ENCODE measurements at regions not wholly inside any gene's neighbourhood (a gene's known extent, or its start where the extent isn't known, plus 50 kb on each side); places are given as distances from the start of the nearest gene placed in this dataset.

GRCh38 chr6:45791211-45792168 lies 224.2 kb downstream of the CLIC5 start:
- no peak for DNase-seq

GRCh38 chr6:45789238-45789637 lies 226.4 kb downstream of the CLIC5 start:
- no peak for DNase-seq

GRCh38 chr6:45787384-45787783 lies 228.3 kb downstream of the CLIC5 start:
- no peak for DNase-seq

DNA sequence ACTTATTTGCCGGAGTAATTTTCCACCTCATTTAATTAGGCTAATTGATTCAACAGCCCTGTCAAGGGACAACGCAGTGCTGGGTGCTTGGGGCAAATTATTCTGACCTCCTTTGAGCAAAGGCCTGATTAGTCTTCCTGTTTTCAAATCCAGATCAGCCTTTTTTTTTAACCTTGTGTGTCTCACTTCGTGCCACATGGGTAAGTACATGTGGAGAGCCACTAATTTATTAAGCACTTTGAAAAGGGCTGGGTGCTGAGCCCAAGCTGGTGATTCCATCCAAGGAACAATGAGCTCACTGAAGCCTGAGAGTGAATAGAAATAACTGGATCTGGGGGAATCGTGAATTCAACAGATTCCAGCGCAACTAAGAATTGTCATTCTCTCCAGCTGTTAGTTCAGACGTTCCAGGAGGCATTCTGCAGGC lies 229.3 kb downstream of the CLIC5 start:
- DNase-seq: no peak

DNA sequence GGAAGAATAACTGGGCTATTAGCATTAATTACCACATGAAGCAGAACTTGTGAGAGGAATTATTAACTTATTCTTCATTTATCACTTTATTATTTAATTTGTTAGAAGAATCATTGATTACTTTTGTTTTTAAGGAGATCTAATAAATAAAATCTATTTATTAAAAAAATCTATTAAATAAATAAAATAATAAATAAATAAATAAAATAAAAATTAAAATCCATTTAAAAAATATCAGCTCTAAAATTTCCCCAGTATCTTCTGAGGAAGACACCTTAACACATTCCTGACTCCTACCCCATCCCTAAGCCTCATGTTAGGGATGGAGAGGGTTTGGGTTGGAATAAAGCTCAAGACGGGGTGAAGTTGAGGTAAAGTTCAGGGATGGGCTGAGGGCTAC lies 231.4 kb downstream of the CLIC5 start:
- no peak for DNase-seq

DNA sequence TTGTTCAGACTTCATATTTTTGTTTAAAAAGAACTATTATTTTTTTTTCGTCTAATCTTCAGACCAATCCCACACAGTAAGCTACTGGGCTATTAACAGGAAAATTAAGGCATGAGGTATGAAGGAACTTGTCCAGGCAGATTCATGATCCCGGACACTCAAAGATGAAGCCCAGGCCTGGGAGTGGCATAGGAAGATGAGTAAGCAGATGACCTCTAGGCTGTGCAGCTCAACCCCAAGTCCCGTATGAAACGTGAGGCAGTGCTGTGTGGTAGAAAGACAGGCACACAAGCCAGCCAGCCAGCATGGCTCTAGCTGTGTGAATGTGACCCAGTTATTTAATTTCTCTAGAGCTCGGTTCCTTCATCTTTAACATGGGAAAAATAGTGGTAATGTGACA lies 231.9 kb downstream of the CLIC5 start:
- no peak for DNase-seq

DNA sequence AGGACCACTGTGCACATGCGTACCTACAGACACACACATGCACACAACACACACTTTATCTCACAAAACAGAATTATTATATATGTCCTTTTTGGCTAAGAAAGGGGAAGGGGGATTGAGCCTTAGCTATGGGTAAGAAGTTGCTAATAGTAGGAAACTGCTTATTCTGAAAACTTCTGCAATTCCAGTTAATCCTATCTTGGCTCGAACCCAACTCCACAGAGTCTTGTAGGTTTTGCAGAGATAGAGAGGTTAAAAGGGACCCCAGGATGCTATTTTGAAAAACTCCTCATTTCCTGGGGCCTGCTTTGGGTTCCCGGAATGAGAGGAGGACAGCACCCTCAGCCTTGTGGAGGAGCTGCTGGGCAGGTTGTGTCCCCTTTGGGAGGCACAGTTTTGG lies 233.8 kb downstream of the CLIC5 start:
- DNase-seq: no peak

GRCh38 chr6:45780523-45780922 lies 235.1 kb downstream of the CLIC5 start:
- no peak for DNase-seq

DNA sequence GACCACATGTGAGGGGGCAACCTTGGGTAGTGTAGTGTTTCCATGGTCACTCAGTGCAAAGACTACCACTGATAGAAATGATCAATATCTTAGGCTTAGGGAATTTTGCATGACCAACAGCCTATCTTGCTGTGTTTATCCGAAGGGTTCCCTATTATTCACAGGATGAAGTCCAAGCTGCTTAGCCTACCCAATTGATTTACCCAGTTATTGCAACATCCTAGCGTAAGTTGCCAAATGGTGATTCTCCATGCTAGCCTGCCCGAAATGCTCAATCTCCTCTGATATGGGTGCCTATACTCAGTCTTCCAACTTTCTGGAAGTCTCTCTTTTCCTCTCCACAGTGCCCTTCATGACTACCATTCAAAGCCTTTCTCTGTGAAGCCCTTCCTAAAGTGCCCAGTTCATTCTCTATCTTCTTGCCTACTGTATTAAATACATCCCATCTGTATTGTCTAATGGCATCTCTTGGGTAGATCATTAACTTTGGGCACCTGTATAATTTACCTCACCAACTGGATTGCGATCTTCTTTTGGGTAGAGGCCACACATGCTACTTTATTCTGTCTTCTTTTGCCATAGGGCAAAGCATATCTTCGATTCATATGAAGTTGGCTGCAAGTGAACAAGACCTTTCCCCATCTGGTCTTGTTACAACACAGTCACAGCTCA lies 240.5 kb downstream of the CLIC5 start:
- DNase-seq: no peak

GRCh38 chr6:45773906-45774305 lies 241.8 kb downstream of the CLIC5 start:
- DNase-seq: no peak

GRCh38 chr6:45772886-45773495 lies 242.7 kb downstream of the CLIC5 start:
- no peak for DNase-seq

- DNase-seq: no peak
Observed at GRCh38 chr6:45772051-45772450, 243.6 kb downstream of the CLIC5 start.

GRCh38 chr6:45763281-45763680 lies 252.4 kb downstream of the CLIC5 start:
- DNase-seq: no peak

DNA sequence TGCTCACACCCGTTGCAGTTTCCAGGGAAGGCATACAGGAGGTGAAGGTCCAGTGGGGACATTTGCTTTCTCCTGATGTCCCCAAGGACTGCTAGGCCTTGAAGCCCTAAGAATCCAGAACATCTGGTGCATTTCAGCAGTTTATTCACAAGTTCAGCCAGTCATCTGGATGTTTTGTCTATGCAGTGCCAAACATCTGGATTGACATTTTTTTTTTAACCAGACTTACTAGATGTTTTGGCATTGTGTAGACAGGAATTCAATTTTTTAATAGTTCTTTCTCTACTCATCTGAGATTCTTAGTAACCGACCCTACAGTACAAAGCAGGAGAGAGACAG lies 256.2 kb downstream of the CLIC5 start:
- no peak for DNase-seq

DNA sequence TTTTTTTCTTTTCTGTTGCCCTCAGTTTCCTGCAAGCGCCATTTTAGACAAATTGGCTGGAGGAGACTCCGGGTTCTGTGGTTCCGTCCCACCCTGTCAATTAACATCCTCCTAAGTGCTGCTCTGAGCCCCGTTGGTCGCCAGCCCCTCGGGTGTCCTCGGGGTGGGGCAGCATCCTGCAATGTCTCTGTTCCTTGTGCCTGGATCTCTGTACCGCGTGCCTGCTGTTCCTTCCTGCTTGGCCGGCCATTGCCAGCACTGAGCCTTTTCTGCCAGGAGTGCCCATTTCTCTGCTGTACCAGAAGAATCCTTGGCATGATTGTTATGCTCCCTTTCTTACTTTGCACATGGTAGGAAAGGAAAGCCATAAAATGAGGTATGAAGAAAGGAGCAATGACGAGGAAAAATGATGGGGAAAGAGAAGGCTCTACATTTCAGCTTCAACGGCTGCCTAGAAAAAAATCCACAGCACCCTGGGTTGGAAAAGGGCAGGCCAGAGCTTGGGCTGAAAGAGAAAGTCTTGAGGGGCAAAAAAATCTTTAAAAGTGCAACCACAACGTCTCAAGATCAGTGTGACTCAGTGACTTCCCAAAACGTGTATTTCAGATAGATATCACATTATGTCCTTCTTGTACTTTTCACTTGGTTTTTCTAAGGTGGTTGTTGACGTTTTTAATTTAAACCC lies 256.7 kb downstream of the CLIC5 start:
- DNase-seq: no peak

DNA sequence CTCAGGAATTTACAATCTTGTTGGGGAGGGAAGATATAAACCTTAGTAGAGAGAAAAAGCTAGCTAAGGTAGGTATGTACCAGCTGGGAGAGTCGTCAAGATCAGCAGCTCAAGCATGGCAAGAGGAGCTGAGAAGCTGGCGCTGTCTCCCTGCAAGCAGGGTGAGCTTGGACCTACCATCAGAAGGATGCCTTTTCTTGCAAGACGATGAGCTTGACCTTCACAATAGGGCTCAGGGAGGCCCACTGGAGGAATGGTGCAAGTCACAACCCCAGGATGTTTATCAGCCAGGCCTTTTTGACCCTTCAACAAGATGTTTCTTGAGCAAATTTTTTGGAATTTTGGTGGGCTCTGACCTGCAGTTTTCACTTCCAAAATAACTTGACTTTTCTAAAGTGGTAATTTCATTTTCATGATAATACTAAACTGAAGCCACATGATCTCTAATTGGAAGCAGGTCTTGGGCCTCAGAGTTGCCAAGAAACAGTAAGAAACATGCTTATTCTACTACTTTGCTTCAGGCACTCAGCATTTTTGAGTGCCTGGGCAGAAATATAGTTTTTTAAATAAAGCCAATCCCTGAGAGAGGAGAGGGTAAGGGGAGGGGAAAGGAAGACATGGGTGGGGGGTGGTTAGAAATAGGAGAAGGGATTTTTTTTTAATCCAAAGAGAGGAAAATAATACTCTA lies 258.1 kb downstream of the CLIC5 start:
- no peak for DNase-seq

DNA sequence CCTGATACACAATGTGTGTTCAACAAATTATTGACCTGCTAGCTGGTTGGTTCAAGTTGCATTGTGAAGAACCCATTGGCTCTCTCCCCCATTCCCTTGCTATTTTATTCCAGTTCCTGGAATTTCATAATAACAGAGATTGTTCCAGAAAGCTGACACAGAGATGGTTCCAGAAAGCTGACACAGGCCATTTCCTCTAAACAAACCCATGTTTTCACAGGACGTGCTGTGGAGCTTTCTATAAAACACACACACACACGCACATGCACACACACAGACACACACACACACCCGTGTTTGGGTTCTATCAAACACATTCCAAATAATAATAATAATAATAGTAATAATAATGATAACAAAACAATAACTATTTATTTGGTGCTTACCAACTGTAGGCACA lies 259.1 kb downstream of the CLIC5 start:
- no peak for DNase-seq

DNA sequence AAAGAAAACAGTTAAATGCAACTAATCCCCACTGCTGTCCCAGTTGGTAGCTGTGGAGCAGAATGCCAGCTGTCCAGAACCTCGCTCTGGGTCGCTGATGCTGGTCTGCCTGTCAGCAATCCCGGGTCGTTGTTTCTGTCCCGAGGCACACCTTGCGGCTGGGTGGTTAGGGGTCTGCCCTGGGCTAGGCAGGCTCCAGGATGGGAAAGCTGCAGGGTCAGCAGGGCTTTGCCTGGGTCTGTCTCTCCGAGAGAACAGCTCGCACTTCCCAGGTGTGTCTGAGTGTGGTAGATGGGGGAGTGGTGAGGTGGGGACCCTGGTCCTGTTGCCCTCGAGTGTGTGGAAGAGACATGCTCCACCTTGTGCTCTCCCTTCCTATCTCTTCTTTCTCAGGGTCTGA lies 261.2 kb downstream of the CLIC5 start:
- DNase-seq: no peak

DNA sequence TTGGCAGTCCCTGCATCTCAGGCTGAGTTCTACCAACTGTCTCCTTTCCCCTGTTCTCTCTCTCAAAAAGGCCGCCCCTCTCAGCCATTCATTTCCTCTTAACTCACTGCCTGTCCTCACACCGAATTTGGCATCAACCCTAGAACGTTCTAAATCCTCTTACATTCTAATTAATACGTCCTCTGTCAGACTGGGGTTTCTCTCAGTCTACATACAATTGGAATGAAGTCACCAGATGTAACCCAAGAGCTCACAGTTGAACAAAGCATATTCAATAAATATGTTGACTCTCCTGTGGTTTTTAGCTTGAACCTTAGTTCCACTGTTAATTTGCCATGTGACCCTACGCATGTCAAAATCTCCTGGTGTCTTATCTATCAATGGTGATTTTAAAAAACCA lies 269.6 kb downstream of the CLIC5 start:
- no peak for DNase-seq

DNA sequence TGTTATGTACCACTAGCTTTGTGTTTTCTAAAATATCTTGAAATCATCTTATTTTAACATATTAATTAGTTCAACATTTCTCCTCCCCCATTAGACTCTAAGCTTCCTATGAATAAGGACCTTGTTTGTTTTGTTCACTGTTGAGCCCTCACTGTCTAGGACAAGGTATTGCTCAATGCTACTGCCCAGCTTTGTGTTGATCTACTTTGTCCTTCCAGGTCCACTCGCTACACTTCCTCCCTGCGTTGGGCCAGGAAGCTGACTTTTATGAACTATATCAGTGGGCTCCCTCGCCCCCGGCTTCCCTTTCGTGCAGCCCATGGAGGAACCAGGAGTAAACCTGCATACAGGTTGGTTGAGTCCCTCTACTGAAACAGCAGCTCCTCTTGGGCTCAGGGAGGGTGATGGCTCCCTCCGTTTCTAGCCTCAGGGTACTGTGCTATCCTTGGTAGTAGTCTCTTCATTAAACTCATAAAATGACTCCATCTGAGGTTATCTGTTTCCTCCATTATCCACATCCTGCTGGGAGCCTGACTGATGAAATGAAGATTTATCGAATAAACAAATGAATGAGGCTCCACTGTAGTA lies 272.5 kb downstream of the CLIC5 start:
- no peak for DNase-seq

DNA sequence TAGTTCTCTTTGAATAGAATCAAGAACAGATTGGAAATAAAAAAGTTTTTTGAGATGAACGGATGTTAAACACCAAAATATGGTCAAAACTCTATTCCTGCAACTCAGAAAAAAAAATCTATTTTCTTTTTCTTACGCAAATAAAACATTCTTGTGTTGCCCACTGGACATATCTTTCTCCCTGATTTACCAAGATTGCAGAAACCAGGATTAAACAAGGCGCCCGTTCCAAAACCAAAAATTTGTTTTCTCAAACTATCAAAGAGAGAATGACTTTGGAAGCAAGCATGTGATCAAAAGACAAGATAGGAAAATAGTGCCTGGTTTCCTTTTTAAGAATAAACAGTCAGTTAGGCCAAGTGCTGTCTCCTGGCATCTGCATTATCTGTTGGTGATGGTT lies 273.1 kb downstream of the CLIC5 start:
- DNase-seq: no peak

DNA sequence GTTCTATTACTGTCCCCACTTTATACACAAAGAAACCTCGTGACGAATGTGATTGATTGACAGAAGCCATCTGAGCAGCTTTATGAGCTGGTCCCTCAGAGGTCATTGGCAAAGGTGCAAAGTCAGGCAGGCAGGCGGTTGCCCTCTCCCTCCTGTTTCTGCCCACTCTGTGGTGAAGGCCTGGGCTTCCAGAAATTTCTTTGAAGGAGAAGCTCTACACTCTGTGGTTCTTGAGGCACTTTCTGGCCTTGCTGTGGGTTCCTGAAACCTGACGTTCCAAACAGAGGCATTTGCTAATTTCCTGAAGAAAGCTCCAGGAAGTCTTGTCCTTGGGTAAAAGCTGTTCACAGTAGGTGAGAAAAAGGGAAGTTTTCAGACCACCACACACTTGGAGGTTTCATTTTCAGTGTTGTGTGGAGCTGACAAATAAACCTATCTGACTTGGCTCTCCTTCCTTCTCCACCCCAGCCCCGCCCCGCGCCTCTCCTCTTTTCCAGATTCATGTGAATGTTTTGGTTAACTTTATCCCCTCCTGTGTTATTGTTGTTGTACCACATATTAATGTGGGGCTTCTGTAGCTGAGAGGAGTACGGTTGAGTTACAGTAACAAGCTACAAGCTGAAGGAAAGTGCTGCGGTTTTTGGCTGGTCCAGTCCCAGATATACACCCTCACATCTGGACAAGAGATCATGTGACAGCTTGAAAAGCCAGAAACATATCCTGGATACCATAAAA lies 274.1 kb downstream of the CLIC5 start:
- no peak for DNase-seq
